GM18873 (cell line): ENCODE measurements at regions not wholly inside any gene's neighbourhood (a gene's known extent, or its start where the extent isn't known, plus 50 kb on each side); places are given as distances from the start of the nearest gene placed in this dataset.

ENCODE experiments used
- ATAC-seq: cut with Tn5 transposase; IDR thresholded peaks from one replicate; pipeline ENCODE4 v1.9.1; 2021; ENCODE audit warnings: mild to moderate bottlenecking, moderate library complexity, moderate number of reproducible peaks; ENCODE audit not compliant: unreplicated experiment, low FRiP score

DNA sequence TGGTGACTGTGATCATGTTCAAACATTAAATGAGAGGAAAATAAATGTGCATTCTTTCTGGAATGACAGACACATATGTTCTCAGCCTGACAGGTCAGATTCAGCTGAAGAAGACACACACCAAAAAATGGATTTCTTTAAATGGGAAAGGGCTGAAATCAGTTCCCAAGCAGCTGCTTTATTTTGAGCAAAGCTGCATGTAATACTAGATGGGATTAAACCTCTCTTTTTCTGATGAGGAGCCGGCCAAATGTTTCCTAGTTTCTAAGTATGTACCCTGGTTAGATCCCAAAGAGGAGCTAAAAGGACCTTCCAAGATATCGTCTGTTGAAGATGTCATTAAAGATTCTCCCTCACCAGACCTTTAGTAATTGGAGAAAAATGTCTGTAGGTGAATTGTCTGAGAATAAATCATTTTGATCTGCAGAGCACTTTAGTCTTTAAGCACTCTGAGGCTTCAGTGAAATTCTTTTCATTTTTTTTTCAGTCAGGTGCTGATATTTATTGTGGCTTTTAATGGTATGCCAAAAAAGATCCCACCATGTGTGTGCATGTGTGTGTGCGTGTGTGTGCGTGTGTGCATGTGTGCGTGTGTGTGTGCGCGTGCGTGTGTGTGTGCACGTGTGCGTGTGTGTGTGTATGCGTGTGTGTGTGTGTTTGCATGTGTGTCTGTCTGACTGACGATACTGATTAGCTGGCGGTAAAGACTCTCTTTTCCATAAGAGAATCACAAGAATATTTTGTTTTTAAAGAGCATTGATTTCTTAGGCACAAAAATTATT is 175.8 kb downstream of the IRS1 start:
- no peak for ATAC-seq

DNA sequence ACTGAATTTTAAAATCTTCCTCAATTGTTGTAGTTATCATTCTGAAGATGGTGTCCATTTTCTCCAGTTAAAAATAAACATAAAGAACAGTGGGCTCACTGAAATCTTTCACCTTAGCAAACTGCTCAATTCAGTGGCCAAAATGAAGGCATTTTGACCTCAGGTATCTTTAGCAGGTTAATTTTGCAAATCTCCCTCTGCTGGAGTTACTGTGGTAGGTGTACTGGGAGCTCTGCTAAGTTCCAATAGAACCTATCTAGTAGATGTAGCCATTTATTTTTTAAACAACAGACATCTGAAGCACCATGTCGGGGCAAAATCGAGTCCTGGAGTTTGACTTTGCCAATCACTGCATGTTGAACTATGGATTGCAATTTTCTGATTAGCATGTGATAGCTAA is 177.1 kb downstream of the IRS1 start:
- ATAC-seq, result no peak

DNA sequence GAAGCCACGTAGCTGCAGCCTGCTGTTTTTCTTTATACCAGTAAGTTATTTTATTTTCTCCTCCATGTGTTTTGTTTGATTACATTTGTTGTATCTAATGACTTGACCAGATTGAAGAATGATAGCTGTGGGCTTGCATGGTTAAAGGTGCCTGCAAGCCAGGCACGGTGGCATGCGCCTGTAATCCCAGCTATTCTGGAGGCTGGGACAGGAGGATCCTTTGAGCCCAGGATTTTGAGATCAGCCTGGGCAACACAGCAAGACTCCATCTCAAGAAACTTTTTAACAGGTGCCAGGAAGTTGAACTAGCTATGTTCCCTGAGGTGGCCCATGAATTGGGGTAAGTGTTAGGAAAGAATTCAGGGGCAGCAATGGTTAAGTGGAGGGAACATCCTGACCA is 179.4 kb downstream of the IRS1 start:
- no peak for ATAC-seq

DNA sequence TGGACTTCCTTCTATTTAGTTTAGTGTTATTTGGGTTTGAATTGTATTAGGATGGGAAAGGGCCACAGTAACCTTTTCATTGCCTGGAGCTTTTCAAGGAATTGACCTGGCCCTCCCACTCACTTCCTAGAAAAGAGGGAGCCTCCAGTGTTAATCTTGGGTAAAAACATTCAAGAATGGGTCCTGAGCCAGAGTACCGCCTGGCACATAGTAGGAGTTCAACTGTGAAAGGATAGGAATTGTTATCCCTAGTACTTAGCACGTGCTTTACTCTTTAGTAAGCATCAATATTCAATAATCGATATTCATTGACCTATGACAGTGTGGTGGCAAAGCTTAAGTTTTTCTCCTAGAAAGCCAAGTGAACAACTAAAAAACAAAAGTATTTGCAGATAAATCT is 179.9 kb downstream of the IRS1 start:
- no peak for ATAC-seq

DNA sequence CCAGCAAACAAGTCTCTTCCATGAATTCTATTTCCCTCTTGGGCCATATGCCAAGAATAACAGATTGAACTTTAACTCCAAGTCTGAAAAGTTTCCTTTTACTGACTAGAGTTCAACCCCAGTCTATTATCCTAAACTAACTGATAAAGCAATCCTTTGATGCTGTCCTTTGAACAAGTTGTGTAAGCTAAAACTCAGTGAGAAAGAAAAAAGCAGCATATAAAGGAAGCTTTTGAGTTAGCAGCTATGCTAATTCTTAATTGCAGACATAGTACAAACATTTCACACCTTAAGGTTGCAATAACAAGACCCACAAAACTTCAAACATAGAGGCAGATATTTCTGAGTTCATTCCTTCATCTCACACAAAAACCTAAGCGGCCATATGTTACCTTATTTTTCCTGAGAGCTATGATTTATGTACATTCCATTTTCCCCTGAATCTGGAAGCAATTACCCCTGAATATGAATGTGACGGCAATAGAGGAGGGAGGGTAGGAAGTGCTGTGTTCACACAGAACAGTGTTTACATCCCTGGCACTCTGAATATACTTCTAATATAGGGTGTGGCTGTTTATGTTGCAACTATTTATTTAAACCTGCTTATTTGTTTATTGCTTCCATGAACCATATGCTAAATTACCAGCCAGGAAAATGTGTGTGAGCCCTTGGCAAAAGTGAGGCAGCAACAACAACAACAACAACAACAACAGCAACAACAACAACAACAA is 180.6 kb downstream of the IRS1 start:
- ATAC-seq, result no peak

DNA sequence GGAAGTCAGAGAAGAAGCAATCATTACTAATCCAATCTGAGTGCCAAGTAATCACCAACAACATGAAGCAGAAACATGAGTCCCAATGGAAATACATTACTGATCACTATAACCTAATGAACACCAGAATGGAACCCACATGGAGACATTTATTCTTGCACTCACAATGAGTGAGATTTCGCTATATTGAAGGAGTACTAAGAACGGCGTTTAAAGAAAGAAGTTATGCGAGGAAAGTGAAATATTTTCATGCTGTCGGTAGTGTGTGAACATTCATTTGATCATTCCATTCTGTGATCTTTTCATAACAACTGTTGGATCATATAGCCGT is 181.1 kb downstream of the IRS1 start:
- no peak for ATAC-seq

DNA sequence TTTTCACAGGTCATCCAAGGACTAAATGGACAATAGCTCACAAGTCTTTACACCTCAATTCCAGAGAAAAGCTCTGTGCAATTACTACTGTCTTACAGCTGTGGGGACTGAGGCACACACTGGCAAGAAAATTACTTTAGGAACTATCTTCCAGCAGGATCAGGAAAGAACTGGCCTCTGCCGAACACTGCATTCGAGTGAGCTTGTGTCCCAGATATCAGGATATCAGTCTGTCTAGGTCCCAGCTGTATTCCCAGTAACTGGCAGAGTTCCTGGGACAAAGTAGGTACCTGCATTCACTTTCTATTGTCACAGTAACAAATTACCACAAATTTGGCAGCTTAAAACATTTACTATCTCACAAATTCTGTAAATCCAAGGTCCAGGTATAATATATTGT is 183.7 kb downstream of the IRS1 start:
- no peak for ATAC-seq

DNA sequence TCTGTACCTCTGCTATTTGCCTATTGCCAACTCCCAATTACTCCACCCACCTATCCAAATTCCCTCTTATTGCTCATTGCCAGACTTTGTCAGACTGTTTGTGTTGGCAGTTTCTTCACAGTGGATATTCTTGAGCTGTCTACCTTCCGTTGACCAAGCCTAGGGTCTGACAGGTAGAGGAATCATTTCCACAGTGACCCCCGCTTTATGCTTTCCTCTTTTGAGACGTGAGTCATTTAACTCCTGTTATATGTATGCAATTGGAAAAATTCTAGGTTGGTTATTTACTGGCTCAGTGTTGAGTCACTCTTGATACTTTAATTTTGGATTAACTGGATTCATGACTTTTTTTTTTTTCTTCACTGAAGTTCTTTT is 187.7 kb downstream of the IRS1 start:
- no peak for ATAC-seq

DNA sequence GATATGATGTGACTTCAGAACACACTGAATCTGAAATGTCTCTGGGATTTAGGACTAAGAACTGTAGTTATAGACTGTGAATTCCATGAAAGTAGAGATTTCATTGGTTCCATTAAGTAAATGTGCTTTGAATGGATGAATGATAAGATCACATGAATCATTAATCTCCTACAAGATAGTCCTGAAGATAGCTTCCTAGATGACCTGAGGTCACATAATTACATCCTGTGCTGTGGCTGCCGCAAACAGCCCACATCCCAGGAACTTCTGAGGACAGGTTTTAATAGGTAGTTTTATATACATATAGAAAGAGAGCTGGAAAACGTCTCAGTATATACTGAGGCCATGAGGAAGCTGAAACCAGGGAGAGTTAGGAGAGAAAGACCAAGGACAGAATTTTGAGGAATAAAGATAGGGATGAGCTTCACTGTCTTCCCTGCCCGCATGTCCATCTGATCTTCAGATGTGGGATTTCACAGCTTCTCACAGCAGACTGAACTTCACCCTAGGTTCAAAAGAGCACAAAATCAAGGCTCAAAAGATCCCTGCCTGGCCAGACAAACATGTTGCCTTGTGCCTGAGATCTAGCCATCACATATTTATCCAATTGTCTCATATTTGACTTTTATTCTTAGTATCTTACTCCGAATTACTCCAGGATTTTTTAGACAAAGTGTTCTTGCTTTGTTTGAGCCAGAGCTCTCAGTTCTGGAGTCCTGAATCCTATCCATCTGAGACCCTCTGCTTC is 188.2 kb downstream of the IRS1 start:
- ATAC-seq, result no peak

DNA sequence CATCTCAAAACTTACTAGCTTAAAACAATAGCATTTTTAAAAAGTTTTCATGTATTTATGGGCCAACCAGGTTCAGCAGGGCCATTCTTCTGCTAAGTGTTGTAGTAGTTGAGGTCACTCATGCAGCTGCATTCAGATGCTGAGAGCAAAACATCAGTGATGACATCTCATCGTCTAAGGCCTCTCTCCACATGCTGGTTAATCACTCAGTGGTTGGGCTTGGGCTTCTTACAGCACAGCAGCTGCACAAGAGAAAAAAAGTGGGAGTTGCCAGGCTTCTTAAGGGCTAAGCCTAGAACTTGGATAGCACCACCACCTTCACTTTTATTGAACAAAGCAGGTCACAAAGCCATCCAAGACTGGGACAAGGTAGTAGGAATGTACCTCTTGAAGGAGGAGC is 190.3 kb downstream of the IRS1 start:
- no peak for ATAC-seq

DNA sequence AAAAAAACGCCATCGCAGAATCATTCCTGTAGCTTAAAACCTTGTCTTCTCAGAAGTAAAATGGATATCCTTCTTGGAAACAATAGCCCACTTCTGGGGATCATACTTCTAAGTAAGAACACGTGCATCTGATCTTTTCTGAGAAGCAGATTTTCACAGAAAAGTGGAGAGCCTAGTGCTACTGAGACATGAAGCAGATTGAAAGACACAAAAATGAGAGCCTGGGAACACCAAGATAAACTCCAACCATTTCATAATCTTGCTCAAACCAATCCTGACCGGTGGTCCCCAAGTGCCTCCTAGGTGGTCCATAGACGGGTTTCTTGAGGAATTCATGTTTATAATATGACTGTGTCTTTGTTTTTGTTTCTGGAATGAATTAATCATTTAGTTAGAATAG is 191.2 kb downstream of the IRS1 start:
- no peak for ATAC-seq

DNA sequence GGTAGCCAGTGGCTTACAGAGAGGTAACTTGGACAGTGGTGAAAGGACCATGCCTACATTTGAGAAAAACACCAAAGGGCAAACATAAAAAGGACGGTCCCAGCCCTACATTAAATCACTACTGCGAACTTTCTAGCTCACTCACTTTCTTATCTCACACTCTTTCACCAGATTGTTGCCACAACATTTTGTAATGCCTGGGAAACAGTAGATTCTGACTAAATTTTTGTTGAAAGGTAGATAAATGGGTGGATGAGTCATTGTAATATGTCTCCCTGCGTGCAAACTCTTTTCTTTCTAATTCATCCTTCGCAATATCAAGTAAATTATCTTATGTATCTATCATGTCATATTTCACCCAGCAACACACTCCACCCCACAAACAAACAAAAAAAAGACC is 192.2 kb downstream of the IRS1 start:
- no peak for ATAC-seq

DNA sequence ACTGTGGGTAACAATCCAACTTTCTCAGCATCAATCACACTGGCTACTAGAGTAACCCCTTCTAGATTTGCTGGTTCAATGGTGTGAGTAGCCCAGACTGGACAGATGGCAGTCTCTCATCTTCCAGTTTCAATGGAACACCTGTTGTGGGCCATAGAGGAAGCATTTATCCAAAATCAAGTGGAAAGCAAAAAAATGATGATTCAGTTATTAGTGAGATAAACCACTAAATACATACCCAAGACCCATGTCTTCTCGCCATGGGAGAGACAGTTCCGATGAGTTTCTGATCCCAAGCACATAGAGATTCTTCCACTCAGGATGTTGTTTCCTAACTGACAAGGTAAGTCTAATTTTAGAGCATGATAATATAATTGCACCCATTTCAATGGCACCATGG is 194.0 kb downstream of the IRS1 start:
- no peak for ATAC-seq

DNA sequence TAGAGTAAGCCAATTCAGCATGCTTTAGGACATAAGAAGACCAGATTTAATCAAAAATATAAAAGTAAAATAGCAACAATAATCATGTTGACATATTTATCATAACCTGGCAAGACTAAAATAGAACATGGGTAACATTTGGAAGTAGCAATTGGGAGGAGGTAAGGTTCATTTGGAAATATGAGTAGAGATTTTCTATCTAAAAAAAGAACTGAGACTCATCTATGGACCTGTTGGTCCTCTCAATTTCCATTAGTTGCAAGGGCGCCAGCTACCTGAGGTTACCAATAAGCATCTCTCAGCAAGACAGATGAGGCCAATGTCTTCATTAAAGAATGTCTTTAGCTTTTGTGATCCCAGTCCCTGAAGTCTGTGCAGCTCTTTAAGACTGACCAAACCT is 196.0 kb downstream of the IRS1 start:
- ATAC-seq, result no peak

DNA sequence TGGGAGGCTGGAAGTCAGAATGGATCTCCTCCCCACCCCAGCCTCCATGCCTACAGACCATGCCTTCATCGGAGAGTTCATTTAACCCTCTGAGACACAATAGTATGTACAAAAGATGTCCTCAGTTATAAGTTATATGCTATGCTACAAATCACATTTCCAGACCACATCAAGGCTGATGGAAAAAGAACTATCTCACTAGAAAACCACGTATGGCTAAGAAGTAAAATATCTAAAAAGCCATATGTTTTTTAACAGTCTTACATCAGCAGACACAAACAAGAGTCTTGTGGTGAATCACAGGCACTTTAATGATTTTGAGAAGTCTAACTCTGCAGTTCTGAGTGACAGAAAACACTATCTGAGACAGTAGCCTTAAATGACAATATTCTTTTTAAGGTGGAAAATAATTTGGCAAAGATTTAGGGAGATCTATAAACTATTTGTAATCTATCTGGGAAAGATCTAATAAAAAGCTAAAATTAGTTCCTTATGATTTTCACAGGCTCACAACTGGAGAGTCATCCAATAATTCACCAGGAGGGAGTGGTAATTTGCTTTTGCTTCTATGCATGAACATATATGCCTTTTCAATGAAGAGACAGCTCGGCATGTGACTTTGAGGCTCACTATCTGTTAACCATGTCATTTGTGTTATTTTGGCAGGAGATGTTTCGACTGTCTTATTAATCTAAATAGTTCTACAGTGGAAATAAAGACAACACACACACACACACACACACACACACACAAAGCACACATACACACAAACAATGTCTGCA is 197.5 kb downstream of the IRS1 start:
- no peak for ATAC-seq

DNA sequence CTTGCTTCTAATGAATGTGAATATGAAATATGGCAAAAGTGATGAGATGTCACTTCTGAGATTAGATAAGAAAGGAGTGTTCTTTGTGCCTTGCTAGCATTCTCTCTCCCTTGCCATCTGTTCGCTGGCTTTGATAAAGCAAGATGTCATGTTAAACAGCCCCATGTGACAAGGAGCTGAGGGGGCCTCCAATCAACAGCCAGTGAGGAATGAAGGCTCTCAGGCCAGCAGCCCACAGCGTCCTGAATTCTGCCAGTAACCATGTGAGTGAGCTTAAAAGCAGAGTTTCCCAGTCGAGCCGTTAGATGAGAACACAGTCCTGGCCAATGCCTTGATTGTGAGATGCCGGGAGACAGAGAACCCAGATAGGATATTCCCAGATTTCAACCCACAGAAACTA is 198.8 kb downstream of the IRS1 start:
- no peak for ATAC-seq

DNA sequence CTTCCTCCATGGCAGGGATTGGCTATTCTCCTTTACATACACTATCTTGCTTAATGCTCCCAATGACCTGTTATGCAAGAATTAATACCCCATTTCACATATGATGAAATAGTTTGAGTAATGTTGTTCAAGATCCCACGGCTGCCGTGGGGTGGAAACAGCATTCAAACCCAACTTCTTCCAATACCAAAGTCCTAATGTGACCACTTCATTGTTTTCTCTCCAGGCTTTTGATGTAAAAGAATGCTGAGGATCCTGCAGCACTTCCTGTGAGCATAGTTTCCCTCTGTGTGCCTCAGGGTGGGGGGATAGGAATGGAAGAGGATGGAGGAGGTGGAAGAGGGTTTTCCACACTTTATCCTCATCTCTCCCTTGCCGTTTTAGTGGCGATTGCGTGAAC is 199.4 kb downstream of the IRS1 start:
- ATAC-seq, result no peak

DNA sequence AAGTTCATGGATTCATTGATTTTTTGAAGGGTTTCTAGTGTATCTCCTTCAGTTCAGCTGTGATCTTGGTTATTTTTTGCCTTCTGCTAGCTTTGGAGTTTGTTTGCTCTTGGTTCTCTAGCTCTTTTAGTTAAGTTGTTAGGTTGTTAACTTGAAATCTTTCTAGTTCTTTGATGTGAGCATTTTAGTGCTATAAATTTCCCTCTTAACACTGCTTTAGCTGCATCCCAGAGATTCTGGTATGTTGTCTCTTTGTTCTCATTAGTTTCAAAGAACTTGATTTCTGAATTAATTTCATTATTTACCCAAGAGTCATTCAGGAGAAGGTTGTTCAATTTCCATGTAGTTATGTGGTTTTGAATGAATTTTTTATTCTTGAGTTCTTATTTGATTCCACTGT is 210.6 kb downstream of the IRS1 start:
- ATAC-seq, result no peak

DNA sequence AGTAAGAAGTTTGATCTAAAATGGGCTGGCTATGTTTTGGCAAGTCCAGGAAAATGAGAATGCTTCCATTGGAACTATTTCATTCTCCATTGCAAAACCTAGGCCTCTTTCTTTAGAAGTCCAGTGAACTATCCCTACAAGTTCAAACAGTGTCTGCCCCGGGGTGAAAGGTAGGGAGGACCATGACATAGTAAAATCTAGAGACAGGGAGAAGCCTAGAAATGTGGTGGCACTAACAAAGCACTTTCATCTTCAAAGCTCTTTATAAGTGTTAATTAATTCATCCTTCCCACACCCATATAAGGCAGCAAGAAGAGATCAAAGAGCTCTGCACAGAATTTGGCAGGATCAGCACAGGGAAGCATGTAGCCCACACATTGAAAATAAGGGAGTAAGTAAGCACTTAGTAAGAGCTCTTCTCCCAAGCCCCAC is 214.5 kb downstream of the IRS1 start:
- no peak for ATAC-seq

DNA sequence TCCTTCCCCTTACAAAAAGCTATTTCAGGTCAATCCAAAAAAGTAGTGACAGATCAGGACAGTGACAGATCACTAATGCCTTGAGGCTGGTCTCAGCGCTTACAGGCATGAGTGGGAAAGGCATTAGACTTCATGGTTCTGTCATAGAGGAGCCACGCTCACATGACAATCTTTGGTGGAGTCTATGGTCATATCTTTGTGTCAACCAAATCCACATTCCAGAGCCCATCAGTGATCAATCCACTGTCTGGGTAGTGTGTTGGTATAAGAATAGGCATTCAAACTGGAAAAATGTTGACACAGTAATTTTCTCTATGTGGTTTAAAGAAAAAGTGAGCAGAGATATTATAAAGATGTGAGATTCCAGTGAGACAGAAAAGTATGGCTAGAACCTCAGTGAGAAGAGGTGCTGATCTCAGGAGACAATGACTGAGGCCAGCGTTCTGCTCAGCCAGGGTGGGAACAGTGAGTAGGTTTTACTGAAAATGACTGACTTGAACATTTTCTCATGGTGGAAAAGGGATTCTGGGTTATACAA is 215.0 kb downstream of the IRS1 start:
- ATAC-seq, result no peak

DNA sequence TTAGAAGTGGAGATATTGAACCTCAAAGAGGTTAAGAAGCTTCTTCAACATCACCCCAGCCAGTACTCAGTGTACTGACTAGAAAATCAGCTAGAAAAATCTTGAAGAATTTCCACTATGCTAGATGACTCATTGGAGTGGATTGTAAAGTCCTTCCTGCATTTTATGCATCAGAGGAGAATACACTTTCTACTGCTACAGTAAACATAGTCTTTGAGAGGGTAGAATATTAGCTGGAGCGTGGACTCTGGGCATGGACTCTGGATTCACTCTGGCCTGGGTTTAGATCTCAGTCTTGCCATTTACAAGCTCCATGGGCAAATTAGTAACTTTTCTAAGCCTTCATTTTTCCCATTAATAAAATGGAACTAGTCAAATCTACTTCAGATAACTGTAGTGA is 215.9 kb downstream of the IRS1 start:
- ATAC-seq, result no peak
